ENCODE measurements at regions not wholly inside any gene's neighbourhood (a gene's known extent, or its start where the extent isn't known, plus 50 kb on each side); places are given as distances from the start of the nearest gene placed in this dataset.

DNA sequence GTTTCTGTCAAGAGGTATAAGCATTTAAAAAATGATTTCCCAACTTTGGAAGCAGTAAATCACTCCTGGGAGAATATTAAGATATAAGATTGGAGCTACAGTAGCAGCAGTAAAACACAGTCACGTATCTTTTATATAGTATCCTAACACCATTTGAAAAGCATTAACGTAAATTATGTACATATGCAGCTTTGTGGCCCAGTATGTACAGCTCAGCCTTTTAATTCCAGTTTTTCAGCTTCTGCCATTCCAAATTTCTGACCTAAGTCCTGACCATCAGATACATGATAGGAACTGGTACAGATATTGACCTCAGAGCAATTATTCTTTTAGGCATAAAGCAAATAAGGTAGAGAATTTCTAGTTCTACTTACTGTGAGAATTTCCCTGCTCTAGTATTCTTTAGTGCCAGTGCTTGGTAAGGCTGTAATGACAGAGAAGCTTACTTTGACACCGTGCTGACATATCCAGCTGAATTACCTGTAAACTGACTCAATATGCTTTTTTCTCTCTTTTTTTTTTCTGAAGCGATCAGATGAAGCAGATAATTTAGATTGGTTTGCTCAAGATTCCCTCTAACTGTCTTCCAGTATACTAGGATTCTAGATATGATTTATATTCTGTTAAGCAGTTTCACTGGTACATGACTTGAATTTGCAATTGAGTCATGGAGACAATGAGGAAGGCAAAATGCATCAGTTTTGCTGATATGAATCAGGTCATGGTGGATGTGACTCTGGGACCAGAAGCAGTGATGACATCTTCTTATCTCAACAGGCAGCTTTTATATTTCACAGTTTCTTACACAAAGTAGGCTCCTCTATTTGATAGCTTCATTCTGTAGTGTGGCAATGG, 703.6 kb downstream of the SLITRK6 start:
- DNase-seq (ENCODE audit: low spot score), result no peak
- TF ChIP-seq, protein P1, sequence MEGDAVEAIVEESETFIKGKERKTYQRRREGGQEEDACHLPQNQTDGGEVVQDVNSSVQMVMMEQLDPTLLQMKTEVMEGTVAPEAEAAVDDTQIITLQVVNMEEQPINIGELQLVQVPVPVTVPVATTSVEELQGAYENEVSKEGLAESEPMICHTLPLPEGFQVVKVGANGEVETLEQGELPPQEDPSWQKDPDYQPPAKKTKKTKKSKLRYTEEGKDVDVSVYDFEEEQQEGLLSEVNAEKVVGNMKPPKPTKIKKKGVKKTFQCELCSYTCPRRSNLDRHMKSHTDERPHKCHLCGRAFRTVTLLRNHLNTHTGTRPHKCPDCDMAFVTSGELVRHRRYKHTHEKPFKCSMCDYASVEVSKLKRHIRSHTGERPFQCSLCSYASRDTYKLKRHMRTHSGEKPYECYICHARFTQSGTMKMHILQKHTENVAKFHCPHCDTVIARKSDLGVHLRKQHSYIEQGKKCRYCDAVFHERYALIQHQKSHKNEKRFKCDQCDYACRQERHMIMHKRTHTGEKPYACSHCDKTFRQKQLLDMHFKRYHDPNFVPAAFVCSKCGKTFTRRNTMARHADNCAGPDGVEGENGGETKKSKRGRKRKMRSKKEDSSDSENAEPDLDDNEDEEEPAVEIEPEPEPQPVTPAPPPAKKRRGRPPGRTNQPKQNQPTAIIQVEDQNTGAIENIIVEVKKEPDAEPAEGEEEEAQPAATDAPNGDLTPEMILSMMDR (IDR thresholded peaks at IDR 0.05), result no peak

DNA sequence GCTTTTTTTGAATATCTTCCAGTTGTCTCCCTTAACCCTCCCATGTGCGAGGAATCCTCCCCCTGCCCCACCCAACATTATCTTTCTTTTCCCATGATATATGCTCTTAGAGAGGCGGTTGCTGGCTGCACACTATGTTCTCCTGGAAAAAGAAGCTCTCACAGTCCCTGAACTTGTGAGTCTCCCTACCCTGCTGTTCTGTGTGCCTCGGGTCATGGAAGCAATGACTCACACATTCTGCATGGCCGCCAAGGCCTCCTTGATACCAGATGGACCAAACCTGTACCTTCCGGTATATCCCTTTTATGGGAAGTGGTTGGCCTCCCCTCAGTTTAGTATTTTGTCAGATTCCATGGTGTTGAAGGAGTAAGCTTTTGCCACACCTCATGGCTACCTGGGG, 705.4 kb downstream of the SLITRK6 start:
- DNase-seq (ENCODE audit: low spot score) (no peak), ATAC-seq (ENCODE audit: low FRiP score) (no peak)
- TF ChIP-seq, protein P1 (IDR thresholded peaks at IDR 0.05), result no peak

More for the DNA sequence above, 703.6 kb downstream of the SLITRK6 start:
- no peak for ATAC-seq (ENCODE audit: low FRiP score)

DNA sequence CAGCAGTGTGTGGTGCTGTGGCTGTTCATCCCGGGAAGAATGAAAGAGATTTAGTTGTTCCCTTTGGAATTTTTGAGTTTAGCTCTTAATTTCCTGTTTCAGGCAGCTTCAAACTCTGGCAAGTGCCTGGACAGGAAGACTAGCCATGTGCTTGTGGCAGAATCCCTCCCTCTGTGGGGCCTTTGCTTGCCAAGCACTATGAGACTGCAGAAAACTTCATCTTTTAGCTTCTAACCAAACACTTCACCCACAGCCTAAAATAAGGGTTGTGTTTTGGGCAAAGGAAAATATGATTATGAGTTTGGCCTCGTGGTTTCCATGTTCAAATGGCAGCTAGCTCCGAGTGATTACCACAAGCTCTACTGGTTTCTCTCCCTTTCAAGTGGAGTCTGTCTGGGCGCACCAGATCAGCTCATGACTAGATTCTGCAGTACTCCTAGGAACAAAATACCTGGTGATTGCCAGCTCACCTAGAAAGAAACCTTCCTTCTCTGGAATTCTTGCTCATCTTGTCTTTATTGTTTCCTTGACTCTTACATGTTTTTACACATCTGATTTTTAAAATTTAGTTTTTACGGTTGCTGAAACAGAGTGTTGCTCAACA, 707.5 kb downstream of the SLITRK6 start:
- no peak for DNase-seq (ENCODE audit: low spot score)
- TF ChIP-seq, protein P1 (IDR thresholded peaks at IDR 0.05), result no peak

DNA sequence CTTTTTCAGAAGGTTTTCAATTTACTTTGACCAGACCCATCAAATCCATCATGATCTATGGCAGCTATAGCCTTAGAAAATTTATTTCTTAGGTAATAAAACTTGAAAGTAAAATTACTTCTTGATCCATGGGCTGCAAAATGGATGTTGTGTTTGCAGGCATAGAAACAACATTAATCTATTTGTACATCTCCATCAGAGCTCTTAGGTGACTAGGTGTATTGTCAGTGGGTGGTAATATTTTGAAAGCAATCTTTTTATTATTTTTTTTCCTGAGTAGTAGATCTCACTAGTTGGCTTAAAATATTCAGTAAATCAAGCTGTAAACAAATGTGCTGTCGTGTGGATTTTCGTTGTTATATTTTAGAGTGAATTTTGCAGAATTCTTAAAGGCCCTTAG, 710.0 kb downstream of the SLITRK6 start:
- ATAC-seq (ENCODE audit: low FRiP score) (no peak), DNase-seq (ENCODE audit: low spot score) (no peak)
- TF ChIP-seq, protein P1 (IDR thresholded peaks at IDR 0.05), result no peak

More for the DNA sequence above, 707.5 kb downstream of the SLITRK6 start:
- no peak for ATAC-seq (ENCODE audit: low FRiP score)

DNA sequence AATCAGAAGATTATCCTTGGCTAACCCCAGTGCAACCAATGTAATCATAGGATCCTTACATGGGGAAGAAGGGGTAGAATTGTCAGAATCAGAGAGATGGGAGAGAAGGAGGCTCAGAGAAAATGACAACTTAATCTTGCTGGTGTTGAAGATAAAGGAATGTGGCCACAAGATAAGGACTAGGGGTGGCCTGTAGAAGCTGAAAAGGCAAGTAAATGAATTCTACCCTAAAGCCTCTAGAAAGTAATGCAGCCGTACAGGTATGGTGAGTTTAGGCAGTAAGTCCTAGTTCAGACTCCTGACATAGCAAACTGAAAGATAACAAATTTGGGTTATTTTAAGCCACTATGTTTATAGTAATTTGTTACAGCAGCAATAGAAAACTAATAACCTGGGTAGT, 718.5 kb downstream of the SLITRK6 start:
- TF ChIP-seq, protein P1 (IDR thresholded peaks at IDR 0.05), result no peak
- DNase-seq (ENCODE audit: low spot score), result no peak

DNA sequence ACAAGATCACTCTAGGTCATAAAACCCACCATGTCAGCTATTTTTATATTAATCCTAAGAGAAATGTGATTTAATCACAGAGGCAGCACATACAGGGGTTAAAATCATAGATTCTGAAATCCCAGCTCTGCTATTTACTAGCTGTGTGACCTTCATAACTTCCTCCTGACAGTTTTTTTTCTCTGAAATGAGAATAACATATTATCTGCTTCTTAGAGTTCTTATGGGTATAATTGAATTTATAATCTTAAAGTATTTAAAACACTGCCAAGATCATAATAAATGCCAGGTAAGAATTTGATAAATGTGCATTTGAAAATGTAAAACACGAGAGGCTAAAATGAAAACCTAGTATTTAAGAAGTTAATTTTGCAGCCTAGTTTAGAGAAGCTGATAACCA, 722.9 kb downstream of the SLITRK6 start:
- DNase-seq (ENCODE audit: low spot score) (no peak), ATAC-seq (ENCODE audit: low FRiP score) (no peak)
- TF ChIP-seq, protein P1 (IDR thresholded peaks at IDR 0.05), result no peak

More for the DNA sequence above, 718.5 kb downstream of the SLITRK6 start:
- ATAC-seq (ENCODE audit: low FRiP score), result no peak

Data from omental fat pad (tissue), 3 donors.